ENCODE measurements at regions not wholly inside any gene's neighbourhood (a gene's known extent, or its start where the extent isn't known, plus 50 kb on each side); places are given as distances from the start of the nearest gene placed in this dataset.

GRCh38 chr20:60497298-60498035 is 539.2 kb downstream of the CDH26 start:
- Histone ChIP-seq H3K4me2 (ENCODE audit: low read depth, low read length) (no peak overlapping the region), H3K9ac (ENCODE audit: low read length) (no peak overlapping the region), H3K36me3 (replicated peaks; ENCODE audit: insufficient read depth, low read length) (no peaks in the 10 kb centered on the region), H3K9me3 (replicated peaks; ENCODE audit: insufficient read depth, low read length) (no peaks in the 10 kb centered on the region), H3K4me1 (ENCODE audit: low read length) (no peaks in the 10 kb centered on the region), H3F3A (ENCODE audit: insufficient read depth, low read length) (no peaks in the 10 kb centered on the region), H3K4me3 (ENCODE audit: low read length) (no peak overlapping the region), H4K20me1 (ENCODE audit: insufficient read depth, low read length) (no peaks in the 10 kb centered on the region), H3K27me3 (replicated peaks; ENCODE audit: insufficient read depth, low read length) (no peaks in the 10 kb centered on the region), H3K79me2 (ENCODE audit: low read length) (no peaks in the 10 kb centered on the region), H3K27ac (ENCODE audit: low read length) (no peak overlapping the region), H2AFZ (ENCODE audit: low read length) (no peak overlapping the region), H3K9me2 (replicated peaks; ENCODE audit: insufficient read depth, low read length) (no peaks in the 10 kb centered on the region)
- TF ChIP-seq EZH2phosphoT487 (IDR thresholded peaks at IDR 0.05; ENCODE audit: low read length) (no peak), CTCF (IDR thresholded peaks at IDR 0.05; ENCODE audit: low read length) (no peak), EZH2 (optimal IDR thresholded peaks at IDR 0.05; ENCODE audit: low read depth, low read length) (no peak)
- DNase-seq, result no peak

GRCh38 chr20:60500038-60500701 is 541.9 kb downstream of the CDH26 start:
- DNase-seq, result no peak
- H3K27ac ChIP-seq (ENCODE audit: low read length), result no peak overlapping the region
- no peak overlapping the region for H3K4me2 ChIP-seq (ENCODE audit: low read depth, low read length)
- no peaks in the 10 kb centered on the region for H3K9me3 ChIP-seq (replicated peaks; ENCODE audit: insufficient read depth, low read length)
- H4K20me1 ChIP-seq (ENCODE audit: insufficient read depth, low read length), result no peaks in the 10 kb centered on the region
- no peak overlapping the region for H2AFZ ChIP-seq (ENCODE audit: low read length)
- no peaks in the 10 kb centered on the region for H3K4me1 ChIP-seq (ENCODE audit: low read length)
- TF ChIP-seq CTCF (IDR thresholded peaks at IDR 0.05; ENCODE audit: low read length), result no peak
- TF ChIP-seq EZH2phosphoT487 (IDR thresholded peaks at IDR 0.05; ENCODE audit: low read length), result no peak
- TF ChIP-seq EZH2 (optimal IDR thresholded peaks at IDR 0.05; ENCODE audit: low read depth, low read length), result no peak
- H3K9me2 ChIP-seq (replicated peaks; ENCODE audit: insufficient read depth, low read length), result no peaks in the 10 kb centered on the region
- no peaks in the 10 kb centered on the region for H3F3A ChIP-seq (ENCODE audit: insufficient read depth, low read length)
- H3K27me3 ChIP-seq (replicated peaks; ENCODE audit: insufficient read depth, low read length), result no peaks in the 10 kb centered on the region
- H3K9ac ChIP-seq (ENCODE audit: low read length), result no peak overlapping the region
- H3K79me2 ChIP-seq (ENCODE audit: low read length), result no peaks in the 10 kb centered on the region
- no peaks in the 10 kb centered on the region for H3K36me3 ChIP-seq (replicated peaks; ENCODE audit: insufficient read depth, low read length)
- H3K4me3 ChIP-seq (ENCODE audit: low read length), result no peak overlapping the region

GRCh38 chr20:60501048-60501447 is 542.8 kb downstream of the CDH26 start:
- H3K9me2 ChIP-seq (replicated peaks; ENCODE audit: insufficient read depth, low read length), result no peaks in the 10 kb centered on the region
- H3K36me3 ChIP-seq (replicated peaks; ENCODE audit: insufficient read depth, low read length), result no peaks in the 10 kb centered on the region
- H3F3A ChIP-seq (ENCODE audit: insufficient read depth, low read length), result no peaks in the 10 kb centered on the region
- no peak overlapping the region for H3K4me3 ChIP-seq (ENCODE audit: low read length)
- H3K27me3 ChIP-seq (replicated peaks; ENCODE audit: insufficient read depth, low read length), result no peaks in the 10 kb centered on the region
- no peak overlapping the region for H3K27ac ChIP-seq (ENCODE audit: low read length)
- no peaks in the 10 kb centered on the region for H3K4me1 ChIP-seq (ENCODE audit: low read length)
- TF ChIP-seq EZH2phosphoT487 (IDR thresholded peaks at IDR 0.05; ENCODE audit: low read length) (no peak), CTCF (IDR thresholded peaks at IDR 0.05; ENCODE audit: low read length) (no peak), EZH2 (optimal IDR thresholded peaks at IDR 0.05; ENCODE audit: low read depth, low read length) (no peak)
- H3K9me3 ChIP-seq (replicated peaks; ENCODE audit: insufficient read depth, low read length), result no peaks in the 10 kb centered on the region
- no peak overlapping the region for H2AFZ ChIP-seq (ENCODE audit: low read length)
- H3K4me2 ChIP-seq (ENCODE audit: low read depth, low read length), result no peak overlapping the region
- no peaks in the 10 kb centered on the region for H4K20me1 ChIP-seq (ENCODE audit: insufficient read depth, low read length)
- H3K79me2 ChIP-seq (ENCODE audit: low read length), result no peaks in the 10 kb centered on the region
- H3K9ac ChIP-seq (ENCODE audit: low read length), result no peak overlapping the region
- DNase-seq, result no peak
